ENCODE measurements at regions not wholly inside any gene's neighbourhood (a gene's known extent, or its start where the extent isn't known, plus 50 kb on each side); places are given as distances from the start of the nearest gene placed in this dataset.

GRCh38 chr12:84047881-84048280 is 864.7 kb downstream of the SLC6A15 start:
- TF ChIP-seq ZNF274 (IDR thresholded peaks at IDR 0.05; ENCODE audit: low read depth, low read length) (no peak), YY1 (IDR thresholded peaks at IDR 0.05; ENCODE audit: insufficient read depth, insufficient read length) (no peak)
